ENCODE measurements at regions not wholly inside any gene's neighbourhood (a gene's known extent, or its start where the extent isn't known, plus 50 kb on each side); places are given as distances from the start of the nearest gene placed in this dataset.

GRCh38 chr10:111207500-111207899, 130.7 kb downstream of the ADRA2A start:
- Histone ChIP-seq H3K27ac (no peak overlapping the region), H3K9me3 (no peaks in the 10 kb centered on the region), H3K4me3 (no peak overlapping the region), H3K27me3 (no peaks in the 10 kb centered on the region), H3K4me1 (peaks cover 0 to 5% of the 10 kb centered on the region in 2 donors), H3K36me3 (no peaks in the 10 kb centered on the region)
- no peak for TF ChIP-seq POLR2A (IDR thresholded peaks at IDR 0.05)
- TF ChIP-seq CTCF (IDR thresholded peaks at IDR 0.05) = no peak
- no peak for DNase-seq
- intact Hi-C loops (cut with DNase I; ENCODE audit: low total_unique reads) = no loop called here

- H3K27me3 ChIP-seq = no peaks in the 10 kb centered on the region
- no peak for DNase-seq
- intact Hi-C loops (cut with DNase I; ENCODE audit: low total_unique reads) = no loop called here
- TF ChIP-seq CTCF (IDR thresholded peaks at IDR 0.05) (no peak), POLR2A (IDR thresholded peaks at IDR 0.05) (no peak)
- H3K27ac ChIP-seq = no peak overlapping the region
- H3K9me3 ChIP-seq = no peaks in the 10 kb centered on the region
- H3K4me3 ChIP-seq = no peak overlapping the region
- no peaks in the 10 kb centered on the region for H3K4me1 ChIP-seq
- no peaks in the 10 kb centered on the region for H3K36me3 ChIP-seq
Observed at GRCh38 chr10:111208951-111209350, 132.1 kb downstream of the ADRA2A start.

- H3K36me3 ChIP-seq = no peaks in the 10 kb centered on the region
- TF ChIP-seq POLR2A (IDR thresholded peaks at IDR 0.05) (no peak), CTCF (IDR thresholded peaks at IDR 0.05) (no peak)
- intact Hi-C loops (cut with DNase I; ENCODE audit: low total_unique reads) = no loop called here
Observed at GRCh38 chr10:111209692-111210091, 132.9 kb downstream of the ADRA2A start.

GRCh38 chr10:111211241-111211640, 134.4 kb downstream of the ADRA2A start:
- intact Hi-C loops (cut with DNase I; ENCODE audit: low total_unique reads) = no loop called here
- H3K36me3 ChIP-seq = peaks cover 0 to 3% of the 10 kb centered on the region in 2 donors
- H3K27me3 ChIP-seq = no peaks in the 10 kb centered on the region
- no peak overlapping the region for H3K27ac ChIP-seq
- no peak for TF ChIP-seq CTCF (IDR thresholded peaks at IDR 0.05)
- no peak for TF ChIP-seq POLR2A (IDR thresholded peaks at IDR 0.05)
- no peak overlapping the region for H3K4me3 ChIP-seq
- H3K9me3 ChIP-seq = no peaks in the 10 kb centered on the region
- H3K4me1 ChIP-seq = no peaks in the 10 kb centered on the region
- DNase-seq = no peak

More at GRCh38 chr10:111209692-111210091, 132.9 kb downstream of the ADRA2A start:
- no peaks in the 10 kb centered on the region for H3K27me3 ChIP-seq
- H3K4me3 ChIP-seq = no peak overlapping the region
- H3K9me3 ChIP-seq = no peaks in the 10 kb centered on the region
- DNase-seq = no peak
- no peak overlapping the region for H3K27ac ChIP-seq
- H3K4me1 ChIP-seq = no peaks in the 10 kb centered on the region

- no peak for DNase-seq
- Histone ChIP-seq H3K36me3 (peaks cover 0 to 3% of the 10 kb centered on the region in 2 donors), H3K4me1 (no peaks in the 10 kb centered on the region), H3K27me3 (no peaks in the 10 kb centered on the region), H3K4me3 (no peak overlapping the region), H3K9me3 (no peaks in the 10 kb centered on the region), H3K27ac (no peak overlapping the region)
- intact Hi-C loops (cut with DNase I; ENCODE audit: low total_unique reads) = no loop called here
- TF ChIP-seq POLR2A (IDR thresholded peaks at IDR 0.05) = no peak
- no peak for TF ChIP-seq CTCF (IDR thresholded peaks at IDR 0.05)
Observed at GRCh38 chr10:111211706-111212105, 134.9 kb downstream of the ADRA2A start.
